GM23338 (cell line): ENCODE measurements at regions not wholly inside any gene's neighbourhood (a gene's known extent, or its start where the extent isn't known, plus 50 kb on each side); places are given as distances from the start of the nearest gene placed in this dataset.

Experiments used
- ATAC-seq: fragments of 200-7000 bp; cut with Tn5 transposase; 3 replicates; pipeline ENCODE4 v1.9.1; 2020
- DNase-seq: peaks from one replicate; pipeline ENCODE4 v3.0.0-alpha.2; 2015; ENCODE audit warnings: low spot score
- H2AFZ ChIP-seq: fragments of 200-600 bp; sonication (generic); 2 replicates; pipeline ENCODE4 v1.8.0; 2016; ENCODE audit warnings: antibody characterized with exemption, mild to moderate bottlenecking, moderate library complexity
- H3F3A ChIP-seq: fragments of 200-600 bp; sonication (generic); replicated peaks from 2 replicates; pipeline ENCODE4 v1.8.0; 2017; ENCODE audit warnings: antibody characterized with exemption, mixed run types, low read depth
- H3K27ac ChIP-seq: fragments of 200-600 bp; sonication (generic); 2 replicates; pipeline ENCODE4 v1.6.1; 2016; ENCODE audit warnings: low read depth
- H3K27me3 ChIP-seq: fragments of 200-600 bp; sonication (generic); 2 replicates; pipeline ENCODE4 v1.8.0; 2016; ENCODE audit warnings: mild to moderate bottlenecking, mixed run types, moderate library complexity; ENCODE audit not compliant: insufficient read depth
- H3K36me3 ChIP-seq: fragments of 200-600 bp; sonication (generic); 2 replicates; pipeline ENCODE4 v1.8.0; 2016; ENCODE audit warnings: mild to moderate bottlenecking; ENCODE audit not compliant: insufficient read depth
- H3K4me1 ChIP-seq: fragments of 200-600 bp; sonication (generic); 2 replicates; pipeline ENCODE4 v1.8.0; 2016; ENCODE audit warnings: mild to moderate bottlenecking, moderate library complexity; ENCODE audit not compliant: insufficient read depth
- H3K4me2 ChIP-seq: fragments of 200-600 bp; sonication (generic); 2 replicates; pipeline ENCODE4 v1.7.1; 2017; ENCODE audit warnings: mixed run types
- H3K4me3 ChIP-seq: fragments of 200-600 bp; sonication (generic); 2 replicates; pipeline ENCODE4 v1.6.1; 2016; ENCODE audit warnings: mixed run types
- H3K79me2 ChIP-seq: fragments of 200-600 bp; sonication (generic); replicated peaks from 2 replicates; pipeline ENCODE4 v1.8.0; 2017; ENCODE audit warnings: mild to moderate bottlenecking; ENCODE audit not compliant: insufficient read depth
- H3K9me2 ChIP-seq: fragments of 200-600 bp; sonication (generic); 2 replicates; pipeline ENCODE4 v1.8.0; 2017; ENCODE audit not compliant: insufficient read depth
- H4K20me1 ChIP-seq: fragments of 200-600 bp; sonication (generic); replicated peaks from 2 replicates; pipeline ENCODE4 v1.8.0; 2017; ENCODE audit warnings: mild to moderate bottlenecking; ENCODE audit not compliant: insufficient read depth
- H3K27ac Mint-ChIP-seq: 2 replicates; pipeline ENCODE4 v1.8.0; 2020; ENCODE audit warnings: inconsistent platforms, mild to moderate bottlenecking, moderate library complexity, mixed read lengths
- H3K27me3 Mint-ChIP-seq: 3 replicates; pipeline ENCODE4 v1.8.0; 2022; ENCODE audit warnings: low read depth, mild to moderate bottlenecking, moderate library complexity, mixed read lengths, inconsistent platforms; ENCODE audit not compliant: insufficient read depth, poor library complexity
- H3K36me3 Mint-ChIP-seq: 3 replicates; pipeline ENCODE4 v1.8.0; 2021; ENCODE audit warnings: low read depth, mild to moderate bottlenecking, inconsistent platforms, moderate library complexity, mixed read lengths
- H3K4me1 Mint-ChIP-seq: 3 replicates; pipeline ENCODE4 v1.8.0; 2020; ENCODE audit warnings: mild to moderate bottlenecking, inconsistent platforms, mixed read lengths
- H3K4me3 Mint-ChIP-seq: 3 replicates; pipeline ENCODE4 v1.8.0; 2021; ENCODE audit warnings: moderate library complexity, mild to moderate bottlenecking, inconsistent platforms, mixed read lengths
- H3K9me3 Mint-ChIP-seq: 3 replicates; pipeline ENCODE4 v1.8.0; 2020; ENCODE audit warnings: moderate library complexity, mild to moderate bottlenecking, inconsistent platforms, mixed read lengths
- CREB1 ChIP-seq: fragments of 250-450 bp; sonication (Bioruptor Pico); IDR thresholded peaks from 2 replicates; pipeline ENCODE4 v1.5.0; 2020; ENCODE audit warnings: low read depth, mild to moderate bottlenecking, moderate library complexity
- EZH2 ChIP-seq: fragments of 200-600 bp; sonication (generic); IDR thresholded peaks from one replicate; pipeline ENCODE4 v1.8.0; 2017; ENCODE audit warnings: antibody characterized with exemption, mild to moderate bottlenecking, low read depth; ENCODE audit not compliant: unreplicated experiment
- EZH2phosphoT487 ChIP-seq: fragments of 200-600 bp; sonication (generic); IDR thresholded peaks from one replicate; pipeline ENCODE4 v1.8.1; 2018; ENCODE audit warnings: antibody characterized with exemption; ENCODE audit not compliant: unreplicated experiment
- NANOG ChIP-seq: IDR thresholded peaks from 2 replicates; pipeline ENCODE4 v1.6.1; 2016; ENCODE audit warnings: antibody characterized with exemption, borderline replicate concordance
- POLR2AphosphoS5 ChIP-seq: IDR thresholded peaks from 2 replicates; pipeline ENCODE4 v1.6.1; 2016; ENCODE audit warnings: antibody characterized with exemption, low read depth
- STAT1 ChIP-seq: IDR thresholded peaks from one replicate; pipeline ENCODE4 v1.6.1; 2016; ENCODE audit warnings: antibody characterized with exemption; ENCODE audit not compliant: unreplicated experiment
- ZNF114 ChIP-seq: fragments of 250-450 bp; sonication (Bioruptor Pico); IDR thresholded peaks from 2 replicates; pipeline ENCODE4 v1.5.0; 2020; ENCODE audit warnings: mild to moderate bottlenecking, moderate library complexity
- ZNF331 ChIP-seq: fragments of 250-450 bp; sonication (Bioruptor Pico); IDR thresholded peaks from 2 replicates; pipeline ENCODE4 v1.5.0; 2020; ENCODE audit warnings: low read depth, mild to moderate bottlenecking, moderate library complexity
- TF ChIP-seq, protein P1 (sequence below): IDR thresholded peaks from 2 replicates; pipeline ENCODE4 v1.6.1; 2016; ENCODE audit warnings: antibody characterized with exemption
- TF ChIP-seq, protein P2 (sequence below), 2 experiments: fragments of 200-600 bp in 1 of 2; sonication (generic) in 1 of 2; conservative IDR thresholded peaks; 2 replicates each; pipeline versions ENCODE4 v1.5.1 to v1.6.1; 2016 to 2017; ENCODE audit warnings: antibody characterized with exemption in 2 of 2, low read depth in 2 of 2, mild to moderate bottlenecking in 2 of 2, moderate library complexity in 1 of 2
- TF ChIP-seq, protein P3 (sequence below): IDR thresholded peaks from one replicate; pipeline ENCODE4 v1.6.1; 2018; ENCODE audit warnings: antibody characterized with exemption; ENCODE audit not compliant: unreplicated experiment

DNA sequence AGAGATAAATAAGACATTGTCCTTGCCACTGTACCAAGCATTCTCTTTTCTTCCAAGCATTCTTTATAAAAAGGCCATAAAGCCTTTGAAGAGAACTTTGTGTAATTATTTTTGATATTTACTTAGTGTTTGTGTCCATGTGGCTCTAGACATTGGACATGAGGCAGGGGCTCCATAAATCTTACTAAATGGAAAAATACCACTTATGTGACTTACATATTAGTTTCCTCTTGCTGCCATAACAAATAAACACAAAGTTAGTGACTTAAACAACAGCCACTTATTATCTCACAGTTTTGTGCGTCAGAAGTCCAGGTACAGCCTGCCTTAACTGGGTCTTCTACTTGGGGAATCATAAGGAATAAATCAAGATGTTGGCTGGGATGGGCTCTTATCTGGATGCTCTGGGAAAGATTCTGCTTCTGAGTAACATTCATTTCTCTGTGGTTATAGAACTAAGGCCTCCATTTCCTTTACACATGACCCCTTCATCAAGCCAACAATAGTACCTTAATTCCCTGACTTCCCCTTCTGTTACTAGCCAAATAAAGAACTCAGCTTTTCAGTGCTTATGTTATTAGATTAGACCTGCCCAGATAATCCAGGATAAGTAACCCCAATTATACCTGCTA is 59.9 kb upstream of the COL8A1 start (continued):
- TF ChIP-seq, protein P1, sequence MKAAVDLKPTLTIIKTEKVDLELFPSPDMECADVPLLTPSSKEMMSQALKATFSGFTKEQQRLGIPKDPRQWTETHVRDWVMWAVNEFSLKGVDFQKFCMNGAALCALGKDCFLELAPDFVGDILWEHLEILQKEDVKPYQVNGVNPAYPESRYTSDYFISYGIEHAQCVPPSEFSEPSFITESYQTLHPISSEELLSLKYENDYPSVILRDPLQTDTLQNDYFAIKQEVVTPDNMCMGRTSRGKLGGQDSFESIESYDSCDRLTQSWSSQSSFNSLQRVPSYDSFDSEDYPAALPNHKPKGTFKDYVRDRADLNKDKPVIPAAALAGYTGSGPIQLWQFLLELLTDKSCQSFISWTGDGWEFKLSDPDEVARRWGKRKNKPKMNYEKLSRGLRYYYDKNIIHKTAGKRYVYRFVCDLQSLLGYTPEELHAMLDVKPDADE, result no peak
- TF ChIP-seq POLR2AphosphoS5, result no peak
- TF ChIP-seq, protein P2, sequence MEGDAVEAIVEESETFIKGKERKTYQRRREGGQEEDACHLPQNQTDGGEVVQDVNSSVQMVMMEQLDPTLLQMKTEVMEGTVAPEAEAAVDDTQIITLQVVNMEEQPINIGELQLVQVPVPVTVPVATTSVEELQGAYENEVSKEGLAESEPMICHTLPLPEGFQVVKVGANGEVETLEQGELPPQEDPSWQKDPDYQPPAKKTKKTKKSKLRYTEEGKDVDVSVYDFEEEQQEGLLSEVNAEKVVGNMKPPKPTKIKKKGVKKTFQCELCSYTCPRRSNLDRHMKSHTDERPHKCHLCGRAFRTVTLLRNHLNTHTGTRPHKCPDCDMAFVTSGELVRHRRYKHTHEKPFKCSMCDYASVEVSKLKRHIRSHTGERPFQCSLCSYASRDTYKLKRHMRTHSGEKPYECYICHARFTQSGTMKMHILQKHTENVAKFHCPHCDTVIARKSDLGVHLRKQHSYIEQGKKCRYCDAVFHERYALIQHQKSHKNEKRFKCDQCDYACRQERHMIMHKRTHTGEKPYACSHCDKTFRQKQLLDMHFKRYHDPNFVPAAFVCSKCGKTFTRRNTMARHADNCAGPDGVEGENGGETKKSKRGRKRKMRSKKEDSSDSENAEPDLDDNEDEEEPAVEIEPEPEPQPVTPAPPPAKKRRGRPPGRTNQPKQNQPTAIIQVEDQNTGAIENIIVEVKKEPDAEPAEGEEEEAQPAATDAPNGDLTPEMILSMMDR (conservative IDR thresholded peaks at IDR 0.05; ENCODE audit: low read depth in 2 of 2), result no peak
- TF ChIP-seq EZH2, result no peak
- no peak for TF ChIP-seq ZNF114 (CRISPR knock-in tag)
- TF ChIP-seq STAT1, result no peak
- TF ChIP-seq, protein P3, sequence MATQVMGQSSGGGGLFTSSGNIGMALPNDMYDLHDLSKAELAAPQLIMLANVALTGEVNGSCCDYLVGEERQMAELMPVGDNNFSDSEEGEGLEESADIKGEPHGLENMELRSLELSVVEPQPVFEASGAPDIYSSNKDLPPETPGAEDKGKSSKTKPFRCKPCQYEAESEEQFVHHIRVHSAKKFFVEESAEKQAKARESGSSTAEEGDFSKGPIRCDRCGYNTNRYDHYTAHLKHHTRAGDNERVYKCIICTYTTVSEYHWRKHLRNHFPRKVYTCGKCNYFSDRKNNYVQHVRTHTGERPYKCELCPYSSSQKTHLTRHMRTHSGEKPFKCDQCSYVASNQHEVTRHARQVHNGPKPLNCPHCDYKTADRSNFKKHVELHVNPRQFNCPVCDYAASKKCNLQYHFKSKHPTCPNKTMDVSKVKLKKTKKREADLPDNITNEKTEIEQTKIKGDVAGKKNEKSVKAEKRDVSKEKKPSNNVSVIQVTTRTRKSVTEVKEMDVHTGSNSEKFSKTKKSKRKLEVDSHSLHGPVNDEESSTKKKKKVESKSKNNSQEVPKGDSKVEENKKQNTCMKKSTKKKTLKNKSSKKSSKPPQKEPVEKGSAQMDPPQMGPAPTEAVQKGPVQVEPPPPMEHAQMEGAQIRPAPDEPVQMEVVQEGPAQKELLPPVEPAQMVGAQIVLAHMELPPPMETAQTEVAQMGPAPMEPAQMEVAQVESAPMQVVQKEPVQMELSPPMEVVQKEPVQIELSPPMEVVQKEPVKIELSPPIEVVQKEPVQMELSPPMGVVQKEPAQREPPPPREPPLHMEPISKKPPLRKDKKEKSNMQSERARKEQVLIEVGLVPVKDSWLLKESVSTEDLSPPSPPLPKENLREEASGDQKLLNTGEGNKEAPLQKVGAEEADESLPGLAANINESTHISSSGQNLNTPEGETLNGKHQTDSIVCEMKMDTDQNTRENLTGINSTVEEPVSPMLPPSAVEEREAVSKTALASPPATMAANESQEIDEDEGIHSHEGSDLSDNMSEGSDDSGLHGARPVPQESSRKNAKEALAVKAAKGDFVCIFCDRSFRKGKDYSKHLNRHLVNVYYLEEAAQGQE, result no peak
- no peak for TF ChIP-seq EZH2phosphoT487

DNA sequence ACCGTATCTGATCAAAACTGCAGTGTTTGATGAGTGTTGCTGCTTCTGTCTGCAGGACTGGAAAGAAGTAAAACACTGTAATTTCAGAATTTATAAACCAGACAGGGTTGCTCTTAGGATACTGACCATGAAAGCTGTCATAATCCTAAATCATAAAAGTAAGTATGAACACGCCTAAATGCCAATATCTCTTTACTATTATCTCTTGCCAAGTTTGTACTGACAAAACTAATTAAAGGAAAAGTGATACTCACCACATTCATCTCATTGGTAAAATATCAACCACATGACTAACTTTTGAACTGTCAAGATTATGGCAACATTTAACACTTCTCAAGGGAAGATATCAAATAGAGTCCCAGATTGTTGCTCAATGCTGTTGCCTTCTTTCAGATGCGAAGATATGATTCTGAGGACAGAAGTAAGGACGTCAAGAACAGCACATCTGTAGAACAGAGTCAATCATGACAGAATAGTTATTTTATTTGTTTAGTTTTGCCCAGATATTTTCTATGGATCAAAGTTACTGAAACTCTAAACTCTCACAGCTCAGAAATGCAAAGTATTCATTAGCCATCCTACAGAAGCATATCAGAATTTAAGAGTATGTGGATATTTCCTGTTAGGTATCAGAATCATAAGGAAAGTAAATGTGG is 61.4 kb upstream of the COL8A1 start:
- Histone ChIP-seq H3K36me3 (no peaks in the 10 kb centered on the region), H3K4me2 (no peak overlapping the region), H3F3A (no peaks in the 10 kb centered on the region), H3K27ac (no peak overlapping the region), H4K20me1 (no peaks in the 10 kb centered on the region), H3K9me2 (no peaks in the 10 kb centered on the region), H2AFZ (no peak overlapping the region), H3K4me3 (no peak overlapping the region), H3K4me1 (no peaks in the 10 kb centered on the region), H3K27me3 (no peaks in the 10 kb centered on the region), H3K79me2 (no peaks in the 10 kb centered on the region)
- no peaks in the 10 kb centered on the region for H3K36me3 Mint-ChIP-seq
- no peak overlapping the region for H3K4me3 Mint-ChIP-seq
- no peaks in the 10 kb centered on the region for H3K9me3 Mint-ChIP-seq
- peaks cover 3% of the 10 kb centered on the region for H3K27me3 Mint-ChIP-seq
- no peak for ATAC-seq
- H3K27ac Mint-ChIP-seq, result no peak overlapping the region
- no peaks in the 10 kb centered on the region for H3K4me1 Mint-ChIP-seq
- DNase-seq, result no peak
- TF ChIP-seq, protein P1, result no peak
- TF ChIP-seq, protein P2 (conservative IDR thresholded peaks at IDR 0.05; ENCODE audit: low read depth in 2 of 2), result no peak
- TF ChIP-seq ZNF331, result no peak
- no peak for TF ChIP-seq CREB1 (CRISPR knock-in tag)
- TF ChIP-seq POLR2AphosphoS5, result no peak
- no peak for TF ChIP-seq EZH2phosphoT487
- TF ChIP-seq, protein P3, result no peak
- TF ChIP-seq NANOG, result no peak
- TF ChIP-seq ZNF114 (CRISPR knock-in tag), result no peak
